Motor neuron (in vitro differentiated cells): ENCODE measurements at regions not wholly inside any gene's neighbourhood (a gene's known extent, or its start where the extent isn't known, plus 50 kb on each side); places are given as distances from the start of the nearest gene placed in this dataset.
A peak's percentile ranks its signal among the peaks of the same experiment; 100 is the strongest.

Source experiments
- ATAC-seq, 8 experiments: fragments of 200-7000 bp; cut with Tn5 transposase; replicated peaks in 6 of 8; 2 replicates each; pipeline ENCODE4 v1.8.0; 2021; ENCODE audit warnings: mild to moderate bottlenecking in 8 of 8, moderate library complexity in 8 of 8
- H3K27ac ChIP-seq, 2 donors: fragments of 250-450 bp; sonication (Bioruptor Pico); 2 replicates each; pipeline ENCODE4 v1.9.0; 2021; ENCODE audit warnings: antibody characterized with exemption in 2 of 2, mild to moderate bottlenecking in 2 of 2, moderate library complexity in 1 of 2
- H3K4me1 ChIP-seq, 2 donors: fragments of 250-450 bp; sonication (Bioruptor Pico); replicated peaks in 1 of 2; 2 replicates each; pipeline ENCODE4 v1.6.1; 2021; ENCODE audit warnings: antibody characterized with exemption in 2 of 2, mild to moderate bottlenecking in 2 of 2, moderate library complexity in 1 of 2
- H3K4me3 ChIP-seq, 5 donors: fragments of 250-450 bp; sonication (Bioruptor Pico); 2 replicates each; pipeline ENCODE4 v1.9.0; 2021; ENCODE audit warnings: antibody characterized with exemption in 5 of 5, mild to moderate bottlenecking in 5 of 5, moderate library complexity in 4 of 5
- WGBS, 10 experiments: fragments of 450-650 bp; shearing (Covaris generic); methylation state at CpG; one replicate each; pipeline ENCODE4 v1.0.0; 2022; 5-methylcytosine and 5-hydroxymethylcytosine counted together
- in situ Hi-C, 9 experiments: fragments of 400-800 bp; cut with MboI; loops; one replicate each; pipeline ENCODE4 v1.15.0; 2021; ENCODE audit warnings: low sequenced_read_pairs in 9 of 9, low pct_unique_long_range_greater_than_20kb in 2 of 9; ENCODE audit not compliant: unreplicated experiment in 9 of 9

DNA sequence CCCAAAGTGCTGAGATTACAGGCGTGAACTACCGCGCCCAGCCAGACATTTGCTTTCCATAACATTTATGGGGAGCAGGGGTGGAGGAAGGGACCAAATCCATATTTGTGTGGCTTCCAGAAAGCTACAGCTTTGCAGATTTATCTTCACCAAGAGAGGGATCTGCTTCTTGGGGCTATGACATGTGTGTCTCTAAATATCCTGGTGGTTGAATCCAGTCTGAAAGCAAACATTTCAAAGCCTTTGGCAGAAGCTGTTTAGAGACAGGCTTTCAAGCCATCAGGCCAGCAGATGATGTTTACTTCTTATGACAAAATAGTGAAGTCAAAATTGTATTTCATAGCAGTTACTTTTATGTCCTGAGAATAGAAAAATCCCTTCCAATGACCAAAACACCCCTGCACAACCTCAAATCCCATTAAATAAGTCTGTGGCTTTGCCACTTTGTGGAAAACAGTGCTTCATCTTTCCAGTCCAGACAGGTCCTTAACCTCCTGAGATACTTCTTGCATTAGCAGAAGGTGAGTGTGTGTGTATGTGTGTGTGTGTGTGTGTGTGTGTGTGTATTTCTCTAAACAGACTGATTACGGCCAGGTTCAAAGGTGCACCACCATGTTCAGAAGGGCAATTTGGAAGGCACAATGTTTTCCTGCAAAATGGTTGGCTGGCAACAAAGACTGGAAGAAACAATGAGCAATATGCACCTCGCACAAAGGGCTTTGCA lies 191.4 kb upstream of the LRIG1 start:
- in situ Hi-C loops = no loop called here
- ATAC-seq = no peak
- 20 to 92% (median 89%) methylated on average over 1 to 5 of the region's 5 CpGs; no CpG with 5 or more reads in 4 of the 10 experiments for WGBS, 10 experiments

DNA sequence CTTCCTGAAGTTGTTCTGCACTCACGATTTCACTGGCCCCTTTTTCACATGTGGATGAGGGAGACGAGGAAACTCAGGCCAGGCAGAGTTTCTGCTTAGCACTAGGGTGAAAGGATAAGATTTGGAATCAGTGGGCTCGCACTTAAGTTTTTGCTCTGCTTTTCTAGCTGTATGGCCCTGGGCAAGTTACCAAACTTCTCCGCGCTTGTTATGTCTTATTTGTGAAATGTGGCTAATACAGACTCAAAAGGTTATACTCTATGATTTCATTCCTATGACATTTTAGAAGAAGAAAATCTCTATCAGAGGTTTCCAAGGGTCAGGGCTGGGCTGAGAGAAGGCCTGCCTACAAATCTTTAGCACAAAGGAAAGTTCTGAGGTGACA lies 191.9 kb upstream of the LRIG1 start:
- Histone ChIP-seq H3K4me1 (peaks cover 8 to 17% of the 10 kb centered on the region in 2 donors), H3K4me3 (no peak overlapping the region), H3K27ac (no peak overlapping the region)
- WGBS, 10 experiments = 40 to 100% (median 67%) methylated on average over 1 to 5 of the region's 5 CpGs; no CpG with 5 or more reads in 1 of the 10 experiments
- ATAC-seq = no peak
- in situ Hi-C loops = no loop called here

More for the DNA sequence above, 191.4 kb upstream of the LRIG1 start:
- peaks cover 8 to 17% of the 10 kb centered on the region in 2 donors for H3K4me1 ChIP-seq
- no peak overlapping the region for H3K27ac ChIP-seq
- H3K4me3 ChIP-seq = no peak overlapping the region

GRCh38 chr3:66693461-66694031 lies 192.7 kb upstream of the LRIG1 start:
- H3K4me3 ChIP-seq = no peak overlapping the region
- peak overlapping the region; percentile 6 to 17 for H3K27ac ChIP-seq
- WGBS, 10 experiments = 22 to 81% (median 44%) methylated on average over 2 to 10 of the region's 10 CpGs; no CpG with 5 or more reads in 1 of the 10 experiments
- ATAC-seq = peak in 5 of 8 experiments; percentile 76 to 93 (median 83)
- in situ Hi-C loops = no loop called here
- peaks cover 8 to 17% of the 10 kb centered on the region in 2 donors for H3K4me1 ChIP-seq

- Histone ChIP-seq H3K4me1 (peaks cover 0 to 5% of the 10 kb centered on the region in 2 donors), H3K4me3 (no peak overlapping the region), H3K27ac (no peak overlapping the region)
- WGBS, 10 experiments = 33 to 100% (median 82%) methylated on average over 1 to 3 of the region's 3 CpGs
- peak in 1 of 8 experiments; percentile 86 for ATAC-seq
- in situ Hi-C loops = no loop called here
Observed at GRCh38 chr3:66702126-66702525, 201.3 kb upstream of the LRIG1 start.

DNA sequence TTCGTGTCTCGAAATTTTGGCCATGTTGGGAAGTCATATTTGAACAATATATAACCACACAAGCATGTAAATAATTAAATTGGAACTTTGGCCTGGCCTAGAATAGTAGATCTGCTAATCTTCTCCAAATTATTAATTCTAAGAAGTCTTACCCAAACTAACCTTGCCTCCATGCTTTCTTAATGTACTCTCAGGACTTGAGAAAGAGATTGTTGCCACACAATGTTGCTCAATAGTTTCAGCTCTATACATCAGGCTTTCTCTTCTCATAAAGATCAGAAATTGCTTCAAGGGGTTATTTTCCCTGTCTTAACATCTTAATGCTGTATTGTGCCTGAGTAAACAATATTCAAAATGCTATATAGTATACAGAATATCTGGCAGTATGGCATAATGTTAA lies 202.7 kb upstream of the LRIG1 start:
- peaks cover 0 to 5% of the 10 kb centered on the region in 2 donors for H3K4me1 ChIP-seq
- H3K27ac ChIP-seq = no peak overlapping the region
- no peak for ATAC-seq
- 20 to 100% (median 83%) methylated on average over 1 to 2 of the region's 2 CpGs; no CpG with 5 or more reads in 3 of the 10 experiments for WGBS, 10 experiments
- in situ Hi-C loops = no loop called here
- H3K4me3 ChIP-seq = no peak overlapping the region

DNA sequence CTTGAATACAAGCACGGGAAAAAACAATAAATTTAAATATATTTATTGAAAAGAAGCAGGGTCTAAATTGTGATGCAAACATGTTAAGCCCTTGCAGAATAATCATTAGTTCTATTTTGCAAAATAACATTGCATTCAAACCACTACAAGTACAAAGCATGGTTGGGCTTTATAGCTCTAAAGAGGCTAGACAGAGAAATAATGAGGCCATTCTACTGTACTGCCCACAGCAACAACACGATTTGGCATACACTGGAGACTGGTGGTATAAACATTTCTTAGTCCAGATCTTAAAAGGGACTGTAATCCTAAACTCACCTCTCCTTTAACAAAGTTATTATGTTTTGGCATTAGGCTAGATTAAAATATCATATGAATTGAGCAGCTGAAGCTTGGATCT lies 204.3 kb upstream of the LRIG1 start:
- Histone ChIP-seq H3K27ac (no peak overlapping the region), H3K4me1 (peaks cover 0 to 5% of the 10 kb centered on the region in 2 donors), H3K4me3 (no peak overlapping the region)
- 25 to 71% (median 38%) methylated on average over 1 to 2 of the region's 2 CpGs; no CpG with 5 or more reads in 3 of the 10 experiments for WGBS, 10 experiments
- in situ Hi-C loops = no loop called here
- ATAC-seq = peak in 2 of 8 experiments; percentile 32 to 47

GRCh38 chr3:66706890-66707289 lies 206.1 kb upstream of the LRIG1 start:
- no peak for ATAC-seq
- in situ Hi-C loops = no loop called here
- peaks cover 0 to 5% of the 10 kb centered on the region in 2 donors for H3K4me1 ChIP-seq
- H3K4me3 ChIP-seq = no peak overlapping the region
- no peak overlapping the region for H3K27ac ChIP-seq
- 18 to 100% (median 97%) methylated on average over 2 to 3 of the region's 3 CpGs; no CpG with 5 or more reads in 1 of the 10 experiments for WGBS, 10 experiments

- no peak overlapping the region for H3K4me3 ChIP-seq
- H3K4me1 ChIP-seq = peaks cover 0 to 5% of the 10 kb centered on the region in 2 donors
- 0 to 100% (median 55%) methylated on average over 1 to 2 of the region's 3 CpGs; no CpG with 5 or more reads in 3 of the 10 experiments for WGBS, 10 experiments
- peak in 1 of 8 experiments; percentile 80 for ATAC-seq
- in situ Hi-C loops = no loop called here
- no peak overlapping the region for H3K27ac ChIP-seq
Observed at GRCh38 chr3:66709532-66709931, 208.7 kb upstream of the LRIG1 start.

DNA sequence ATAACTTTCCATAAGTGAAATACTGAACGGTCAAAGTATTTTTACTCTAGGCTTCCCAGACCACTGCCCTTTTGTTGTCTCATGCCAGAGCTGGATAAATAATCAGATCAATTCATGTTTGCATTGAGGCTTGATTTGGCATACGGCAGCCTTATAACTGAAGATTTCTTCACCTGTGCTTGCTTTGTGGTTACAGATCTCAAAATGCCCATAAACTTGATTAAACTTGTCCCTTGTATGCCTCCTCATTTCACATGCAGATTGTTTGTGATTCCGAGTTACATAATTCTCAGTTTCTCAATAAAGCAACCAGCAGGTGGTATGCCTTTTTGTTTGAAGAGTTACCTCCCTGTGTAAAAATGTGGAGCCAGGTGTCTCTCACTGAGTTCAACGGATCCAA lies 211.4 kb upstream of the LRIG1 start:
- Histone ChIP-seq H3K4me1 (no peaks in the 10 kb centered on the region), H3K4me3 (no peak overlapping the region), H3K27ac (no peak overlapping the region)
- in situ Hi-C loops = no loop called here
- WGBS, 10 experiments = 0 to 78% (median 64%) methylated on average over 1 to 4 of the region's 4 CpGs; no CpG with 5 or more reads in 1 of the 10 experiments
- no peak for ATAC-seq

GRCh38 chr3:66713921-66714320 lies 213.1 kb upstream of the LRIG1 start:
- 33 to 100% (median 66%) methylated on average over 1 to 2 of the region's 2 CpGs; no CpG with 5 or more reads in 2 of the 10 experiments for WGBS, 10 experiments
- in situ Hi-C loops = no loop called here
- no peak for ATAC-seq
- H3K4me3 ChIP-seq = no peak overlapping the region
- no peak overlapping the region for H3K27ac ChIP-seq
- H3K4me1 ChIP-seq = no peaks in the 10 kb centered on the region

GRCh38 chr3:66715806-66716205 lies 215.0 kb upstream of the LRIG1 start:
- no peak for ATAC-seq
- Histone ChIP-seq H3K4me1 (peaks cover 0 to under 1% of the 10 kb centered on the region in 2 donors), H3K4me3 (no peak overlapping the region), H3K27ac (no peak overlapping the region)
- 26 to 100% (median 80%) methylated on average over 1 to 2 of the region's 2 CpGs; no CpG with 5 or more reads in 3 of the 10 experiments for WGBS, 10 experiments
- in situ Hi-C loops = no loop called here

DNA sequence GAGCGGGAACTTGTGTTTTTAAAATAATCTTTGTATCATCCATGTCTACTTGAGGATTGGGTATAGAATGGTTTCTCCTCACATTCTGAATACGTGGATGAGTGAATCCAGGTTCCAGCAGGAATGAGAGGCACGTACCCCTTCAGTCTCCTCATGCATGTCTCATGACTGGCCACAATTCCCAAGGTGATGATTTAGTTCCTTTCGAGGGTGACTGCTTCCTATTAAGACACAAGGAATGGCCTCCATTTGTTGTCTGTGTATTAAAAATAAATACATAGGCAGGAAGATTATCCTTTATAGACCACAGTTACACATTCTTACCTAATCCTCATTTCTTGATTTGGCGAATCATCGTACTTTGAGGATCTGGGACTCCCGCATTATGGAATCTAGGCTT lies 217.0 kb upstream of the LRIG1 start:
- ATAC-seq = no peak
- 46 to 100% (median 91%) methylated on average over 1 to 6 of the region's 7 CpGs for WGBS, 10 experiments
- Histone ChIP-seq H3K4me3 (no peak overlapping the region), H3K27ac (no peak overlapping the region), H3K4me1 (peaks cover 0 to 6% of the 10 kb centered on the region in 2 donors)
- in situ Hi-C loops = no loop called here

GRCh38 chr3:66719796-66720356 lies 219.1 kb upstream of the LRIG1 start:
- ATAC-seq = peak in 1 of 8 experiments; percentile 71
- in situ Hi-C loops = no loop called here
- 17 to 100% (median 90%) methylated on average over 1 to 6 of the region's 6 CpGs; no CpG with 5 or more reads in 1 of the 10 experiments for WGBS, 10 experiments

More at GRCh38 chr3:66719796-66720356, 219.1 kb upstream of the LRIG1 start:
- H3K4me3 ChIP-seq = no peak overlapping the region
- H3K4me1 ChIP-seq = peaks cover 0 to 6% of the 10 kb centered on the region in 2 donors
- H3K27ac ChIP-seq = no peak overlapping the region
